ENCODE measurements at regions not wholly inside any gene's neighbourhood (a gene's known extent, or its start where the extent isn't known, plus 50 kb on each side); places are given as distances from the start of the nearest gene placed in this dataset.
"Not testable (repeated sequence)": the region's sequence is repeated elsewhere in the genome, so short reads cannot be mapped to it uniquely, and the experiment has no call there.

DNA sequence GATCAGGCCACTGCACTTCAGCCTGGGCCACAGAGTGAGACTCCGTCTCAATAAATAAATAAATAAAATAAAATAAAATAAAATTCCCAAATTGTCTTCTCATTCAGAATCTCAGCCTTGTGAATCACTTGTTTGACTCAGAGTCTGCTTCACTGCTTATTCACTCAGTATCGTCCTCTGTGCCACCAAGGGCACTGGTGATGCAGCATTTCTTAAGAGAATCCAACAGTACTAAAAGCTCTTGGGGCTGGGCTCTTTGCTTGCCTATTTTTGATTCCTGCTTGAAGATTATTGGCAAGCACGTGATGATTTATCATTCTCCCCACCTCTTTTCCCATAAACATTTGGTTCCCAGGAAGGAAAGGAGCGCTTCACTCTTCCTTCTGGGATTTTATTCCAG, 54.8 kb upstream of the HMGB1 start:
- Histone ChIP-seq H3K4me1 (ENCODE audit: control insufficient read depth in 2 of 3, insufficient read depth in 2 of 3, low read depth in 1 of 3, low read length in 3 of 3) (no peaks in the 10 kb centered on the region), H3K27ac (ENCODE audit: low read depth in 2 of 2, low read length in 2 of 2) (no peak overlapping the region), H3K36me3 (ENCODE audit: control insufficient read depth in 2 of 3, insufficient read depth in 3 of 3, low read length in 3 of 3) (no peaks in the 10 kb centered on the region), H3K4me3 (ENCODE audit: low read length in 3 of 3) (no peak overlapping the region), H3K9ac (ENCODE audit: low read length in 3 of 3) (no peak overlapping the region), H3K27me3 (ENCODE audit: control insufficient read depth, insufficient read depth, low read length) (no peaks in the 10 kb centered on the region), H3K9me3 (ENCODE audit: control insufficient read depth in 2 of 3, insufficient read depth in 1 of 3, low read length in 3 of 3) (no peaks in the 10 kb centered on the region)
- DNase-seq: no peak
- TF ChIP-seq, protein P1, sequence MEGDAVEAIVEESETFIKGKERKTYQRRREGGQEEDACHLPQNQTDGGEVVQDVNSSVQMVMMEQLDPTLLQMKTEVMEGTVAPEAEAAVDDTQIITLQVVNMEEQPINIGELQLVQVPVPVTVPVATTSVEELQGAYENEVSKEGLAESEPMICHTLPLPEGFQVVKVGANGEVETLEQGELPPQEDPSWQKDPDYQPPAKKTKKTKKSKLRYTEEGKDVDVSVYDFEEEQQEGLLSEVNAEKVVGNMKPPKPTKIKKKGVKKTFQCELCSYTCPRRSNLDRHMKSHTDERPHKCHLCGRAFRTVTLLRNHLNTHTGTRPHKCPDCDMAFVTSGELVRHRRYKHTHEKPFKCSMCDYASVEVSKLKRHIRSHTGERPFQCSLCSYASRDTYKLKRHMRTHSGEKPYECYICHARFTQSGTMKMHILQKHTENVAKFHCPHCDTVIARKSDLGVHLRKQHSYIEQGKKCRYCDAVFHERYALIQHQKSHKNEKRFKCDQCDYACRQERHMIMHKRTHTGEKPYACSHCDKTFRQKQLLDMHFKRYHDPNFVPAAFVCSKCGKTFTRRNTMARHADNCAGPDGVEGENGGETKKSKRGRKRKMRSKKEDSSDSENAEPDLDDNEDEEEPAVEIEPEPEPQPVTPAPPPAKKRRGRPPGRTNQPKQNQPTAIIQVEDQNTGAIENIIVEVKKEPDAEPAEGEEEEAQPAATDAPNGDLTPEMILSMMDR (IDR thresholded peaks at IDR 0.05; ENCODE audit: borderline replicate concordance, extremely low read depth, insufficient read depth): no peak
- intact Hi-C loops (cut with DNase I): no loop called here
- FAIRE-seq: no peak

DNA sequence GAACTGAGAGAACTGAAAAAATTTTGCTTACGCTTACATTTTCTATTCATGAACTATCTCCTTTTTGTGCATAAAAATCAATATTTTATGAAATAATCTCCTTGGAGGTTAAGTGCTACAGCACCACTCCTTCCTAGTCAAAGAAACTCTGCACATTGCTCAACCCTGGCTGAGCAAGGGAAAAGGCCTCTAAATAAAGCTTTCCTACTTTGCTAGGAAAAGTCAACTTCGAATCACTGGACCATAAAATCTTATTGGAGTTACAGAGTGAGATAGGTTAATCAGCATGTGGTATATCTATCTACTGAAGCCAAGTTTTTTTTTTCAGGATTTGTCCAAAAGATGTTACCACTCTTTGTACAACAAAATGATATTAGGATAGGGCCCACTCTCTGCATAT, 57.5 kb upstream of the HMGB1 start:
- peak in 1 of 5 donors; percentile 16 for DNase-seq
- H3K4me3 ChIP-seq (ENCODE audit: low read length in 3 of 3): no peak overlapping the region

GRCh38 chr13:30523817-30524216, 58.1 kb upstream of the HMGB1 start:
- FAIRE-seq; H3K4me1 ChIP-seq (ENCODE audit: control insufficient read depth in 2 of 3, insufficient read depth in 2 of 3, low read depth in 1 of 3, low read length in 3 of 3); H3K9me3 ChIP-seq (ENCODE audit: control insufficient read depth in 2 of 3, insufficient read depth in 1 of 3, low read length in 3 of 3); intact Hi-C loops (cut with DNase I); H3K27ac ChIP-seq (ENCODE audit: low read depth in 2 of 2, low read length in 2 of 2); H3K36me3 ChIP-seq (ENCODE audit: control insufficient read depth in 2 of 3, insufficient read depth in 3 of 3, low read length in 3 of 3); DNase-seq; H3K27me3 ChIP-seq (ENCODE audit: control insufficient read depth, insufficient read depth, low read length); H3K4me3 ChIP-seq (ENCODE audit: low read length in 3 of 3); H3K9ac ChIP-seq (ENCODE audit: low read length in 3 of 3): not testable (repeated sequence)

More for the DNA sequence above, 57.5 kb upstream of the HMGB1 start:
- no peak overlapping the region for H3K27ac ChIP-seq (ENCODE audit: low read depth in 2 of 2, low read length in 2 of 2)
- no peak overlapping the region for H3K9ac ChIP-seq (ENCODE audit: low read length in 3 of 3)
- H3K27me3 ChIP-seq (ENCODE audit: control insufficient read depth, insufficient read depth, low read length): no peaks in the 10 kb centered on the region
- intact Hi-C loops (cut with DNase I): no loop called here
- FAIRE-seq: peak; percentile 13
- H3K4me1 ChIP-seq (ENCODE audit: control insufficient read depth in 2 of 3, insufficient read depth in 2 of 3, low read depth in 1 of 3, low read length in 3 of 3): no peaks in the 10 kb centered on the region
- H3K36me3 ChIP-seq (ENCODE audit: control insufficient read depth in 2 of 3, insufficient read depth in 3 of 3, low read length in 3 of 3): no peaks in the 10 kb centered on the region
- H3K9me3 ChIP-seq (ENCODE audit: control insufficient read depth in 2 of 3, insufficient read depth in 1 of 3, low read length in 3 of 3): no peaks in the 10 kb centered on the region
- TF ChIP-seq, protein P1 (IDR thresholded peaks at IDR 0.05; ENCODE audit: borderline replicate concordance, extremely low read depth, insufficient read depth): no peak

DNA sequence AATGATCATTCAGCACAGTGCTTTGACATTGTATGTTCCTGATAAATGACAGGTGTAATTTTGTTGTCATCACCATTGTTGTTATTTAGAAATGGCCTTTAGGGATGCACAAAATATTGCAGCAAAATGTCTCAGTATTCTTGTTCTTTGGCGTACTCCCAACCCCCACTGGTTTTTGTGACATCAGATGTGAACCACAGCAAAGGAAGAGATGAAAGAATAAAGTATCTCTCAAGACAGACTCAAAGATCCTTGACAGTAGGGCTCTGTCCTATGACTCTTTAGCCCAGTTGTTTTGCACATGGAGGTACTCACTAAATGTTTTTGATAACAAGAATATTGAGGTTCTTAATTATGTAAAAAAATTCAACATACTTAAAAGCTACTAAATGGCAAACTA, 59.5 kb upstream of the HMGB1 start:
- H3K27me3 ChIP-seq (ENCODE audit: control insufficient read depth, insufficient read depth, low read length); H3K4me1 ChIP-seq (ENCODE audit: control insufficient read depth in 2 of 3, insufficient read depth in 2 of 3, low read depth in 1 of 3, low read length in 3 of 3); H3K36me3 ChIP-seq (ENCODE audit: control insufficient read depth in 2 of 3, insufficient read depth in 3 of 3, low read length in 3 of 3); H3K9me3 ChIP-seq (ENCODE audit: control insufficient read depth in 2 of 3, insufficient read depth in 1 of 3, low read length in 3 of 3); H3K9ac ChIP-seq (ENCODE audit: low read length in 3 of 3); H3K27ac ChIP-seq (ENCODE audit: low read depth in 2 of 2, low read length in 2 of 2); H3K4me3 ChIP-seq (ENCODE audit: low read length in 3 of 3); DNase-seq; intact Hi-C loops (cut with DNase I): not testable (repeated sequence)
- peak; percentile 11 for FAIRE-seq
